PC-3 (cell line): ENCODE measurements at regions not wholly inside any gene's neighbourhood (a gene's known extent, or its start where the extent isn't known, plus 50 kb on each side); places are given as distances from the start of the nearest gene placed in this dataset.

Experiments used
- ATAC-seq: fragments of 200-7000 bp; cut with Tn5 transposase; 2 replicates; pipeline ENCODE4 v1.9.1; 2020; ENCODE audit warnings: mild to moderate bottlenecking, moderate library complexity
- BruUV-seq: library from RNA; stranded (reverse); fragments of 400-500 nt; replicated peaks from 2 replicates; lab custom pipeline; 2021; lab: Mats Ljungman, UMichigan
- CTCF ChIA-PET: fragments of 300-600 bp; sonication (Branson Sonifier 250); formaldehyde crosslinking; loops from one replicate; lab custom pipeline; 2022; ENCODE audit warnings: antibody characterized with exemption; lab: Charles Lee
- POLR2A ChIA-PET: fragments of 300-600 bp; sonication (Branson Sonifier 250); formaldehyde crosslinking; loops from one replicate; lab custom pipeline; 2022; ENCODE audit warnings: antibody characterized with exemption; ENCODE audit not compliant: unreplicated experiment; lab: Charles Lee
- DNase-seq: peaks from one replicate; pipeline ENCODE4 v3.0.0-alpha.2; 2015
- H2AFZ ChIP-seq: fragments of 300-600 bp; sonication (generic); 2 replicates; pipeline ENCODE4 v1.6.0; 2016; ENCODE audit warnings: antibody characterized with exemption, low read length
- H3F3A ChIP-seq: fragments of 300-600 bp; sonication (generic); one replicate; pipeline ENCODE4 v1.6.0; 2017; ENCODE audit warnings: antibody characterized with exemption, low read length, control low read depth, mild to moderate bottlenecking; ENCODE audit not compliant: unreplicated experiment
- H3K27ac ChIP-seq: fragments of 300-600 bp; sonication (generic); 2 replicates; pipeline ENCODE4 v1.5.1; 2016; ENCODE audit warnings: mild to moderate bottlenecking, low read length
- H3K27me3 ChIP-seq: fragments of 300-600 bp; sonication (generic); 2 replicates; pipeline ENCODE4 v1.6.1; 2016; ENCODE audit warnings: low read length, mixed read lengths
- H3K36me3 ChIP-seq: fragments of 300-600 bp; sonication (generic); 2 replicates; pipeline ENCODE4 v1.6.1; 2016; ENCODE audit warnings: low read depth, mixed run types, low read length, mixed read lengths
- H3K4me1 ChIP-seq: fragments of 300-600 bp; sonication (generic); 2 replicates; pipeline ENCODE4 v1.5.1; 2016; ENCODE audit warnings: low read length; ENCODE audit not compliant: insufficient read depth
- H3K4me2 ChIP-seq: fragments of 300-600 bp; sonication (generic); 2 replicates; pipeline ENCODE4 v1.6.0; 2016; ENCODE audit warnings: low read length
- H3K4me3 ChIP-seq: fragments of 300-600 bp; sonication (generic); 2 replicates; pipeline ENCODE4 v1.5.1; 2016; ENCODE audit warnings: mild to moderate bottlenecking, low read length, mixed read lengths
- H3K79me2 ChIP-seq: fragments of 300-600 bp; sonication (generic); 2 replicates; pipeline ENCODE4 v1.6.1; 2017; ENCODE audit warnings: low read length, mixed read lengths
- H3K9ac ChIP-seq: fragments of 300-600 bp; sonication (generic); 2 replicates; pipeline ENCODE4 v1.6.0; 2016; ENCODE audit warnings: mild to moderate bottlenecking, low read length
- H3K9me2 ChIP-seq: fragments of 300-600 bp; sonication (generic); replicated peaks from 2 replicates; pipeline ENCODE4 v1.6.1; 2016; ENCODE audit warnings: mixed run types, low read length, mixed read lengths
- H3K9me3 ChIP-seq: fragments of 300-600 bp; sonication (generic); 2 replicates; pipeline ENCODE4 v1.6.1; 2016; ENCODE audit warnings: low read length, mixed read lengths
- H4K20me1 ChIP-seq: fragments of 300-600 bp; sonication (generic); 2 replicates; pipeline ENCODE4 v1.6.1; 2016; ENCODE audit warnings: low read length, mixed read lengths
- EZH2 ChIP-seq: fragments of 300-600 bp; sonication (generic); IDR thresholded peaks from one replicate; pipeline ENCODE4 v1.6.1; 2017; ENCODE audit warnings: antibody characterized with exemption, mild to moderate bottlenecking, low read length; ENCODE audit not compliant: unreplicated experiment
- EZH2phosphoT487 ChIP-seq: fragments of 300-600 bp; sonication (generic); IDR thresholded peaks from 2 replicates; pipeline ENCODE4 v1.6.1; 2018; ENCODE audit warnings: mild to moderate bottlenecking, antibody characterized with exemption, low read length, borderline replicate concordance
- intact Hi-C: fragments of 100-400 bp; cut with micrococcal nuclease; formaldehyde crosslinking; loops from 2 replicates; pipeline ENCODE4 v1.9.0; 2023
- TF ChIP-seq, protein P1 (sequence below): fragments of 300-600 bp; sonication (generic); conservative IDR thresholded peaks from 2 replicates; pipeline ENCODE4 v1.5.1; 2017; ENCODE audit warnings: antibody characterized with exemption, low read depth, mild to moderate bottlenecking, low read length

DNA sequence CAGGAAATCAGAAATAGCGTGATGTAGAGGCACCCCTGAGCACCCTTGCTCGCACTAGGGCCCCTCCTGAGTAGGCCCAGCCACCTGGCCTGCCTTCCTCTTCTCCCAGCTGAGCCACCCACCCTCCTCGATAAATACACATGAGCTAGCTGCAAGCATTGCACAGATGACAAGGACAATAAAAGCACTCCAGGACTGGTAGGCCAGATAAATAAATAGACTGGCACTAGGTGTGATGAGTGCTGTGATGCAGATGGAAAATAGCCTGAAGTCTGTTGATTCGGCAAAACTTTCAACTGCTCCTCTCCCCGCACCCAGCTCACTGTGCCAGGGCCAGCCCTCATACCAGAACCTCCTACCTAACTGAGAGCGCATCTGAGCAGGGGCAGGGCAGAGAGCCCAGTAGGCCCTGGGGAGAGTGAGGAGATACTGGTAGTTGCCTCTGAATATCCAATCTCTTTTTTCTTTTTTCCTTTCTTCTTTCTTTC, 54.5 kb upstream of the GPI start:
- POLR2A ChIA-PET: no interaction called here
- TF ChIP-seq, protein P1, sequence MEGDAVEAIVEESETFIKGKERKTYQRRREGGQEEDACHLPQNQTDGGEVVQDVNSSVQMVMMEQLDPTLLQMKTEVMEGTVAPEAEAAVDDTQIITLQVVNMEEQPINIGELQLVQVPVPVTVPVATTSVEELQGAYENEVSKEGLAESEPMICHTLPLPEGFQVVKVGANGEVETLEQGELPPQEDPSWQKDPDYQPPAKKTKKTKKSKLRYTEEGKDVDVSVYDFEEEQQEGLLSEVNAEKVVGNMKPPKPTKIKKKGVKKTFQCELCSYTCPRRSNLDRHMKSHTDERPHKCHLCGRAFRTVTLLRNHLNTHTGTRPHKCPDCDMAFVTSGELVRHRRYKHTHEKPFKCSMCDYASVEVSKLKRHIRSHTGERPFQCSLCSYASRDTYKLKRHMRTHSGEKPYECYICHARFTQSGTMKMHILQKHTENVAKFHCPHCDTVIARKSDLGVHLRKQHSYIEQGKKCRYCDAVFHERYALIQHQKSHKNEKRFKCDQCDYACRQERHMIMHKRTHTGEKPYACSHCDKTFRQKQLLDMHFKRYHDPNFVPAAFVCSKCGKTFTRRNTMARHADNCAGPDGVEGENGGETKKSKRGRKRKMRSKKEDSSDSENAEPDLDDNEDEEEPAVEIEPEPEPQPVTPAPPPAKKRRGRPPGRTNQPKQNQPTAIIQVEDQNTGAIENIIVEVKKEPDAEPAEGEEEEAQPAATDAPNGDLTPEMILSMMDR: no peak
- TF ChIP-seq EZH2: no peak
- TF ChIP-seq EZH2phosphoT487: no peak
- H3K4me3 ChIP-seq: no peak overlapping the region
- H3K4me2 ChIP-seq: no peak overlapping the region
- H3K27me3 ChIP-seq: no peaks in the 10 kb centered on the region
- no peak overlapping the region for H3K9ac ChIP-seq
- no peaks in the 10 kb centered on the region for H3F3A ChIP-seq
- intact Hi-C loops: no loop called here
- H3K4me1 ChIP-seq: no peaks in the 10 kb centered on the region
- H3K27ac ChIP-seq: no peak overlapping the region
- DNase-seq: no peak
- no peaks in the 10 kb centered on the region for H3K9me2 ChIP-seq
- no peak for ATAC-seq
- CTCF ChIA-PET: no interaction called here
- H2AFZ ChIP-seq: no peak overlapping the region
- no peaks in the 10 kb centered on the region for H4K20me1 ChIP-seq
- H3K9me3 ChIP-seq: no peaks in the 10 kb centered on the region
- no TSS peak for BruUV-seq
- no peaks in the 10 kb centered on the region for H3K79me2 ChIP-seq
- H3K36me3 ChIP-seq: no peaks in the 10 kb centered on the region

DNA sequence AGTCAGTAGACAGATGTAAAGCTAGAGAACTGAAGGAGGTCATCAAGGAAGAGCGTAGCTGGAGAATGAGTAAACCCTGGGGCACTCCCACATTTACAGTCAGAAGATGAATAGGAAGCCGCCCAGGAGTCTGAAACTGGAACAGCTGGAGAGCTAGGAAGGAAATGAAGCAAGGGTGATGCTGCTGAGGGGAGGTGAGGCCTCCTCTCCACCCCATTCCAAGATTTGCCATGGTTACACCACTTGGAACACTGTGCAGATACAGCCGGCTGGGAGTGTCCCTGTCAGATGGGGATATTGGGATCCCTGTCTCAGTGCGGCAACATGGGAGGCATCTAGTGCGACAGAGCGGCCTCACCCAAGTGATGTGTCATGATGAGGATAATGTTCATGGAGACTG, 51.8 kb upstream of the GPI start:
- intact Hi-C loops: no loop called here
- CTCF ChIA-PET: no interaction called here
- no peak overlapping the region for H3K4me2 ChIP-seq

More for the DNA sequence above, 51.8 kb upstream of the GPI start:
- POLR2A ChIA-PET: no interaction called here
- peaks cover 8% of the 10 kb centered on the region; the same call in 1 of the 2 replicates for H3K4me1 ChIP-seq
- H3K36me3 ChIP-seq: no peaks in the 10 kb centered on the region
- H2AFZ ChIP-seq: no peak overlapping the region
- H3K27ac ChIP-seq: no peak overlapping the region
- H3K9me2 ChIP-seq: no peaks in the 10 kb centered on the region
- TF ChIP-seq, protein P1: no peak
- no peak for TF ChIP-seq EZH2phosphoT487
- no peak for TF ChIP-seq EZH2
- H3F3A ChIP-seq: no peaks in the 10 kb centered on the region
- DNase-seq (peak; percentile 13), ATAC-seq (peak; percentile 75)
- no peaks in the 10 kb centered on the region for H4K20me1 ChIP-seq
- no peaks in the 10 kb centered on the region for H3K27me3 ChIP-seq
- no peak overlapping the region for H3K4me3 ChIP-seq
- no peaks in the 10 kb centered on the region for H3K79me2 ChIP-seq
- H3K9me3 ChIP-seq: no peaks in the 10 kb centered on the region
- no TSS peak for BruUV-seq
- H3K9ac ChIP-seq: no peak overlapping the region
